GM21825 (cell line): ENCODE measurements at regions not wholly inside any gene's neighbourhood (a gene's known extent, or its start where the extent isn't known, plus 50 kb on each side); places are given as distances from the start of the nearest gene placed in this dataset.

Experiments
- ATAC-seq: cut with Tn5 transposase; IDR thresholded peaks from one replicate; pipeline ENCODE4 v1.9.1; 2021; ENCODE audit warnings: mild to moderate bottlenecking, moderate library complexity; ENCODE audit not compliant: unreplicated experiment

DNA sequence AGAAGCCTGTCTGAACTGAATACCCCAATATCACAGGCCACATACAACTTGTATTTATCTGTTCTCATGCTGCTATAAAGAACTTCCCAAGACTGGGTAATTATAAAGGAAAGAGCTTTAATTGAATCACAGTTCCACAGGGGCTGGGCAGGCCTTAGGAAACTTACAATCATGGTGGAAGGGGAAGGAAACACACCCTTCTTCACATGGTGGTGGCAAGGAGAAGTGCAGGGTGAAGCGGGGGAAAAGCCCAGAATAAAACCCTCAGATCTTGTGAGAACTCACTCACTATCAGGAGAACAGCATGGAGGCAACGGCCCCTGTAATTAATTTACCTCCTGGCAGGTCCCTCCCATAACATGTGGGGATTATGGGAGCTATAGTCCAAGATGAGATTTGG lies 50.3 kb upstream of the FNDC1 start:
- ATAC-seq = no peak

DNA sequence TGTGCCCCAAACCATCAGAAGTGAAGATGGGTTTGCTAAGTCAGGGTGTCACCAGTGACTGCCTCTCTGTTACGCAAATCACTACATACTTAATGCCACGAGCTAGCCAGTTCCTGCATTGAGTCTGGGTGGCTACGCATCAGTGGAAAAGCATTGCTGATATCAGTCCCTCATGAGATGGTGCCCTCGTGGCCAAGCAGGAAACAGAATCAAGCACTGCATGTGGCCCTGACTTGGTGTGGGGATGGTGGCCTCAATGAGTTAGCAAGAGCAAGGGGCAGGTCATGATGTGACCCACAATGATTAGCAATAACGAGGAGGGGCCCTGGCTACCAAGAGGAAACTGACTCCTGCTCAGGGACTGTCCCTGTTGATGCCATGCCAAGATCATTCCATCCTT lies 51.6 kb upstream of the FNDC1 start:
- no peak for ATAC-seq

DNA sequence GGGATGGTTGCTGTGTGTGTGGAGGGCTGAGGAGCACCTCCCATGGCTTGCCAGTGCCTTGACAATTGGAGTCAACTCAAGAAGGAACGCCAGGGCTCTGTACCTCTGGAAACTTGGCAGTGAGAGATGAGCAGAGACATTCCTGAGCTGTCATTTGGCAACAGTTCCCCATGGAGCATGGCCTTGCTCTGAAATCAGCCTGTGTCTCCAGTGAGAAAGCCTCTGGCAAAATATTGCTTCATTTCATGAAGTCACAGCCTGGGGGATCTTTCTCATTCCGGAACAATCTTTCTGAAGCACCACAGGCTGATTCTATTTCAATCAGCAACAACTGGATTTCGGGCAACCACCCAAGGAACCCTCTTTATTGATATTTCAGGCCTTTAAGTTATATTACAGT lies 52.2 kb upstream of the FNDC1 start:
- peak; percentile 6 for ATAC-seq

DNA sequence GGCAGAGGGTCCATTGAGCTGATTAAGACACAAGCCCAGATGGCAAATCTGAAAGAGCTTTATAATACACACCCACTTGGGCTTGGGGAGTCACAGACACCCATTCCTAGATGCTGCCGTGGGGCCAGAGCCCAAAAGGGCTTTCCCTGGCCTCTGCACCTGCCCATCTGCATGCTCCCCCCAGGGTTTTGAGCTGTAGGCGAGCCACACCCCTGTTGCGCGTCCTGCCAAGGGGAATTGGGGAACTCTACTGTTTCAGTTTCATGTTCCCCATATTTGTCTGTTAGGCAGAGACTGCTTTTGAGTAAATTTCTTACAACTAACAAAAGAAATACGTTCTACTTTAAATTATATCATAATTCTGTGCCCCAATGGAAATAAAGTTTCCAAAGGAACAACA lies 52.9 kb upstream of the FNDC1 start:
- peak; percentile 77 for ATAC-seq

DNA sequence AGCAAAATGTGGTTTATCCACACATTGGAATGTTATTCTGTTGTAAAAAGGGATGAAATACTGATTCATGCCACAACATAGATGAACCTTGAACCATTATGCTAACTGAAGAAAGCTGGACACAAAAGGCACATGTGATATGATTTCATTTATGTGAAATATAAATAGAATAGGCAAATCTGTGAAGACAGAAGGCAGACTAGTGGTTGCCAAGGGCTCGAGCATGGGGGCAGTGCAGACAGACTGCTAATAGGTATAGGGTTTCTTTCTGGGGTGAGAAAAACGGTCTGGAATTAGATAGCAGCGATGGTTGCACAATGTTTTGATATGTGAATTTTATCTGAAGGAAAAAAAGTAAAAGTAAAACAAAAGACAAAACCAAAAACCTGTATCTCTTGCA lies 54.6 kb upstream of the FNDC1 start:
- no peak for ATAC-seq

DNA sequence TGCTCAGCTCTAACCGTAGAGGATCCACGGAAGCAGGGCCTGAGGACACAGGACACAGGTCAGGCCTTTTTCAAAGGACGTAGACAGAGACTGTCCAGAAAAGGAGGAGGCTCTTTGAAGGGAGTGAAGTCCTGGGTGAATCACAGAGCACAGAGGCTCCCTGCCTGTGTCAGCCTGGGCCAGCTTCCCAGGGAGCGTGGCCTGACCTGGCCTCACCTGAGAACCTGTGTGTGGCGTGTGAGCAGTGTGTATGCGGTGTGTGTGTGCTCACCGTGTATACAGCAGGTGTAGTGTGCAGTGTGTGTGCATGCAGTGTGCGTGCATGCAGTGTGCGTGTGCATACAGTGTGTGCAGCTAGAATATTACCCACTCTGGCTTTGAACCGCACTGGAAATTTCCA lies 56.0 kb upstream of the FNDC1 start:
- no peak for ATAC-seq

DNA sequence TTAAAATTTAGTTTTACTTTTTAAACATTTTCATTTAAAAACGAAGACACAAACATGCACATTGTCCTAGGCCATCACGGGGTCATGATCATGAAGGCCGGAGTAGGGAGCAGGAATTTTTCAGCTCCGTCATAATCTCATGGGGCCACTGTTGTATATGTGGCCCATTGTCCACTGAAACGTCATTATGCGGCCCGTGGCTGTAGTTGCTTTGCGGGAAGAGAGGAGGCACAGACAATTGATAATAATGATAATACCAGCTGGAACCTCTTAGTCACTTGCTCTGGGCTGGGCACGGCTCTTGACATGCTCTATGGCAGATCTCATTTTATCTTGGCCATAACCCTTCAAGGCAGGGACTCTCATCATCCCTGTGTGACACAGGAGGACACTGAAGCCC lies 56.5 kb upstream of the FNDC1 start:
- ATAC-seq = no peak

- no peak for ATAC-seq
These were observed 58.5 kb upstream of the FNDC1 start for GRCh38 chr6:159110748-159111147.

- ATAC-seq = no peak
These were observed 59.2 kb upstream of the FNDC1 start for GRCh38 chr6:159110013-159110412.

GRCh38 chr6:159109391-159109790 lies 59.8 kb upstream of the FNDC1 start:
- no peak for ATAC-seq

GRCh38 chr6:159108426-159108985 lies 60.7 kb upstream of the FNDC1 start:
- ATAC-seq = no peak

- peak; percentile 32 for ATAC-seq
These were observed 61.5 kb upstream of the FNDC1 start for GRCh38 chr6:159107451-159108260.

DNA sequence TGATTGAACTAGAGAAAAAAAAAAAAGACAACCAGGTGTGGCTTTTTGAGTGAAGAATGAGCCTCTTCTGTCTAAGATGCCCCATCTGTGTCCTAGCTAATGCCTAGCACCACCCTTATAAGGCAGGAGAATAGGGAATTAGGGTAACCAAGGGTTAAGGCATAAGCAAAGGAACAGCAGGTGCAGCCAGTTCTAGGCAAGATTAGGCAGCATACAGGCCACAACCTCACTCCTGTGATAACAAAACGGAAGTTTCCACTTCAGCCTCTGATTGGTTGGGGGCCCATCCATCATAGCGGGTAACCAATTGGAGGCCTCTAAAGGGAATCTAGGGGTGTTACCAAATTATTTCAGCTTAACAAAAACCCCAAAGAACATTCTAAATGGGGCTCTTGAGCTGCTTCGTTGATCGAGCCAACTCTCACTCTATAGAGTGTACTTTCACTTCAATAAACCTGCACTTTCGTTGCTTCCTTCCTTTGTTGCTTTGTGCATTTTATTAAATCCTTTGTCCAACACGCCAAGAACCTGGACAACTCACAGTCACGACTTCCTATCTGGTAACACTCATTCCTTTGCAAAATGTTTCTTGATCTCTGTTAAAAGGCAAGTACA lies 61.9 kb upstream of the TAGAP start:
- peak; percentile 82 for ATAC-seq

DNA sequence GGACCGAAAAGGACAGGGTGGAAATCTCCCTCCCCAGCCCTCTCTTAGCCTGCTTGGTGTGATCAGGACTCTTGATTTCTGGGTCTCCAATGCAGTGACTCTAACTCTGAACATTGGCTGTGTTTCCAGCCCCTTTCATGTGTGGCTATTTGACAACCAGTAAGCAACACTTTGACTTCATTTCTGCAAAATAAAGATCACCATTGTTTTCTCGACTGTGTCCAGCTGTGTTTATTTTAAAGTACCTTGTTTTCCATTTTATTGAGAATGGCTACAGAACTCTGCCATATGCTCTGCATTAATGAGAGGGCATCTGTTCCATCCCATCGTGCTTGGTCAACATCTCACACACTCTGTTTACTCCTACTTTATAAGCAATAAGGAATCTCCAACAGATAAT lies 60.9 kb upstream of the TAGAP start:
- no peak for ATAC-seq

GRCh38 chr6:159104931-159105330 lies 60.1 kb upstream of the TAGAP start:
- peak; percentile 33 for ATAC-seq

GRCh38 chr6:159104163-159104925 lies 59.6 kb upstream of the TAGAP start:
- ATAC-seq = peak; percentile 44

DNA sequence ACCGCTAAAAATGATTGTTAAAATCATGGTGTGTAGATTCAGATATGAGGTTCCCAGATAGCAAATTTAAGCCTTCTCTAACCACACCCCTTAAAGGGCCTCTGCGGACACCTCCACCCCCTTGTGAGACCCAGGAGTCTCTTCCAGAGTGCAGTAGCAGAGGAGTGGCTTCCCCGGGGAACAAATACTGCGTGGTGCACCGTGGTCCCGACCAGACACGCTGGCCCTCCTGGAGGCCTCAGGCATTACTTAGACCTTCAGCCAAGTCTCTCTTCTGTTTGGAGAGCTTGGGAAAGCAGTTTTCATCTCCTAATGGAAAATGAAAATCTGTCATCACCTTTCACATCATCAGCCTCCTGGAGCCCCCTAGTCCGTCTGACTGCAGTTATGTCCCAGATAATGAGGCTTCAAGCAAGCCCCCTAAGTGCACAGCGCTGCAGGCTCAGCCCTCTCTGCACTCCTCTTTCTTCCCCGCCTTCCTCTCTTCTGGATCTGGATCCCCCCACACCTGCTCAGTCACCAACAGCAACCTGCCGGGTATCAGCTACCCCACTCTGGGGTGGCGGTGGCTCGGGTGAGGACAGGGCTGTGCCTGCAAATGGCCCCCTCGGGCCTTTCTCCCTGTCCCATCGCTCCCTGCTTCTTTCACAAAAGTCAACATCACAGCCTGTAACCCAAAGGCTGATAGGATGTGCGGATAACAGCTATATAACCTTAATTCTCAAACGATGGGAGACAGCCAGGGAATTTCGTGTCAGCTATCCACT lies 58.8 kb upstream of the TAGAP start:
- no peak for ATAC-seq

DNA sequence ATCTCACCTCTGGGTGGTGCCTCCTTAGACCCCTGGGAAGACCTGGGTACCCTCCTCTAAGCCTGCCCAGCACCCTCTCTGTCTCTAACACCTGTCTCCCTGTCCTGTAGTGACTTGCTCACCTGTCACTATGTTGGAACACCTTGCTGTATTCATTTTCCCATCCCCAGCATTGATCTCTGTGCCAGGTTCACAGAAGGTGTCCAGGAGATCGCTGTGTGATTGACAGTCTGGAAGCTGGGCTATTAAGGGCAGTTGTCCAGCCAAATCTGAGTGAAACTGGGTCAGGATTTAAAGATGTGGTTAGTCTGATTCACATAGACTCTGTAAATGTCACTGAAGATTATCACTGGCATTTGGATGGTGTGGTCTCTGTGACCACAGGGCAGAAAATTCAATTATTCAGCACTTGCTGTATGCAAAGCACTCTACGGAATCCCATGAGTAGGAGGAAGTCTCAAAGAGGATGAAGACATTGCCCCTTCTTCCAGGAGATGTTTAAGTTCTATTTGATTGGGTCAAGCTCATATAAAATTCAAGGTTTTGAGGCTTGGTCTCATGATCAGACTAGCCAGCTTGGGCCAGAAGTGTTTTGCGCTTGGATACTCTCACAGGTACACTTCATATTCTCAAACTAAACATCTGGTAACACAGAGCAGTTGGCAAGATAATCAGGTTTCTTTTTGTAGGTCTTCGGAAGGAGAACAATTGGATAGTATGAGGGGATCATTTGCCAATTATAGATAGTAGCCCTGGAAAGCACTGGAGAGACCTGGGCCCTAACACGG lies 57.8 kb upstream of the TAGAP start:
- no peak for ATAC-seq

- ATAC-seq = no peak
These were observed 56.9 kb upstream of the TAGAP start for GRCh38 chr6:159101656-159102055.
